ENCODE measurements at regions not wholly inside any gene's neighbourhood (a gene's known extent, or its start where the extent isn't known, plus 50 kb on each side); places are given as distances from the start of the nearest gene placed in this dataset.

- TF ChIP-seq EZH2 (IDR thresholded peaks at IDR 0.05) (no peak), POLR2AphosphoS5 (IDR thresholded peaks at IDR 0.05; ENCODE audit: borderline replicate concordance, low read depth, low read length) (no peak), FOXP2 (optimal IDR thresholded peaks at IDR 0.05; ENCODE audit: control extremely low read depth, extremely low read length, insufficient read depth) (no peak)
Measured at GRCh38 chr15:70355275-70355795, 257.6 kb upstream of the TLE3 start.

Data from SK-N-MC (cell line).